ENCODE measurements at regions not wholly inside any gene's neighbourhood (a gene's known extent, or its start where the extent isn't known, plus 50 kb on each side); places are given as distances from the start of the nearest gene placed in this dataset.

- H3K36me3 ChIP-seq (ENCODE audit: control insufficient read depth, insufficient read depth, low read length): no peaks in the 10 kb centered on the region
- intact Hi-C loops (cut with micrococcal nuclease): loop anchor here (5.0 to 10.0 kb wide), 2 partner anchors 390 to 463 kb away; partner anchors contain the start of gene IGLL5
- BruUV-seq (replicated peaks): no TSS peak
- no peak for ATAC-seq
- H3K79me2 ChIP-seq (ENCODE audit: control insufficient read depth, insufficient read depth, low read length): no peaks in the 10 kb centered on the region
- no peak overlapping the region for H2AFZ ChIP-seq (ENCODE audit: low read depth, low read length)
- TF ChIP-seq MCM3 (IDR thresholded peaks at IDR 0.05) (peak; percentile 7; the same call in 1 of the 2 replicates), TRIM28 (IDR thresholded peaks at IDR 0.05) (no peak), TCF7L2 (IDR thresholded peaks at IDR 0.05; ENCODE audit: low read depth, low read length) (no peak), ZNF263 (CRISPR knock-in tag; IDR thresholded peaks at IDR 0.05; ENCODE audit: borderline replicate concordance) (0 out of 2 replicates have a peak, but pooled peaks have one; percentile 26), ZNF707 (CRISPR knock-in tag; conservative IDR thresholded peaks at IDR 0.05) (0 out of 2 replicates have a peak, but pooled peaks have one; percentile 43), TOE1 (IDR thresholded peaks at IDR 0.05; ENCODE audit: borderline replicate concordance) (no peak), TOE1 (CRISPR knock-in tag; IDR thresholded peaks at IDR 0.05; ENCODE audit: borderline replicate concordance, low read depth) (no peak), ZNF133 (CRISPR knock-in tag; IDR thresholded peaks at IDR 0.05) (0 out of 2 replicates have a peak, but pooled peaks have one; percentile 8), MCM7 (IDR thresholded peaks at IDR 0.05) (peak in 1 of 2 experiments; percentile 91; a peak in 1 of 4 replicates), ZNF124 (CRISPR knock-in tag; IDR thresholded peaks at IDR 0.05) (no peak), YBX1 (IDR thresholded peaks at IDR 0.05) (0 out of 2 replicates have a peak, but pooled peaks have one; percentile 44), NCOR1 (IDR thresholded peaks at IDR 0.05) (no peak), ZNF583 (CRISPR knock-in tag; IDR thresholded peaks at IDR 0.05) (no peak), ATF1 (CRISPR knock-in tag; IDR thresholded peaks at IDR 0.05) (no peak), ATF1 (tag; IDR thresholded peaks at IDR 0.05) (no peak), ZNF830 (CRISPR knock-in tag; IDR thresholded peaks at IDR 0.05) (no peak), HMG20A (CRISPR knock-in tag; conservative IDR thresholded peaks at IDR 0.05) (0 out of 2 replicates have a peak, but pooled peaks have one; percentile 44), NR2F6 (CRISPR knock-in tag; IDR thresholded peaks at IDR 0.05) (0 out of 2 replicates have a peak, but pooled peaks have one; percentile 48), TSC22D4 (tag; IDR thresholded peaks at IDR 0.05) (peak; percentile 75; the same call in 1 of the 2 replicates), POLR2G (IDR thresholded peaks at IDR 0.05; ENCODE audit: low read depth, low read length) (no peak)
- no peaks in the 10 kb centered on the region for H3K9me3 ChIP-seq (replicated peaks; ENCODE audit: control insufficient read depth, insufficient read depth, low read depth, low read length)
- peaks cover 25% of the 10 kb centered on the region for H4K20me1 ChIP-seq (replicated peaks; ENCODE audit: control insufficient read depth, insufficient read depth, low read length)
- ChIA-PET CTCF (ENCODE audit: low intra/inter-chr PET ratio) (interaction anchor here (0.7 to 3.1 kb wide), 5 partner anchors 40 to 460 kb away, joined by 3 to 20 read pairs (median 4); no protein-coding TSS in a partner anchor), POLR2A (interaction anchor here (0.6 to 1.7 kb wide), 6 partner anchors 10 to 980 kb away, joined by 3 to 7 read pairs (median 3); no protein-coding TSS in a partner anchor)
- under 1% methylated on average over 13 of the region's 13 CpGs for WGBS (ENCODE audit: insufficient coverage, low coverage, missing lambda C conversion rate)
- H3K9me1 ChIP-seq (ENCODE audit: control insufficient read depth, insufficient read depth, low read length): peaks cover 3% of the 10 kb centered on the region
- in situ Hi-C loops (cut with MboI): no loop called here
- no peak overlapping the region for H3K27ac ChIP-seq (ENCODE audit: extremely low read depth, low read depth, low read length)
- H3K27me3 ChIP-seq (ENCODE audit: control insufficient read depth in 2 of 2, insufficient read depth in 2 of 2, low read length in 2 of 2): peaks cover 35 to 41% of the 10 kb centered on the region in 2 experiments
- H3K4me1 ChIP-seq (replicated peaks in 1 of 2; ENCODE audit: control insufficient read depth in 2 of 2, insufficient read depth in 2 of 2, low read length in 2 of 2): no peaks in the 10 kb centered on the region
- no peak for FAIRE-seq
- H3K4me3 ChIP-seq: no peak overlapping the region
- H3K9ac ChIP-seq (ENCODE audit: insufficient read depth in 1 of 2, low read depth in 2 of 2, low read length in 2 of 2): no peak overlapping the region
- H3K4me2 ChIP-seq (ENCODE audit: insufficient read depth, low read length): no peak overlapping the region
- DNase-seq (ENCODE audit: extremely low read depth in 1 of 4, low spot score in 3 of 4): peak in 1 of 4 experiments; percentile 22
Observed at GRCh38 chr22:22424210-22424800, 84.2 kb downstream of the ZNF280B start.
